K562 (cell line): ENCODE measurements at regions not wholly inside any gene's neighbourhood (a gene's known extent, or its start where the extent isn't known, plus 50 kb on each side); places are given as distances from the start of the nearest gene placed in this dataset.
A peak's percentile ranks its signal among the peaks of the same experiment; 100 is the strongest.

ENCODE experiments used
- ARID2 ChIP-seq: fragments of 450-650 bp; IDR thresholded peaks from 2 replicates; pipeline ENCODE4 v1.6.1; 2017; ENCODE audit warnings: antibody characterized with exemption, mild to moderate bottlenecking
- ILK ChIP-seq: fragments of 450-650 bp; IDR thresholded peaks from 2 replicates; pipeline ENCODE4 v1.6.1; 2016; ENCODE audit warnings: missing genetic modification characterization, low read depth, mild to moderate bottlenecking, missing compliant biosample characterization, moderate library complexity, borderline replicate concordance
- JUND ChIP-seq, 2 experiments: IDR thresholded peaks; 2 replicates in 1 of 2; 3 replicates in 1 of 2; pipeline ENCODE4 v1.6.1; 2011; ENCODE audit warnings: borderline replicate concordance in 2 of 2, low read depth in 2 of 2, low read length in 2 of 2, improper control_type of control experiment in 1 of 2, missing biosample characterization in 1 of 2, missing genetic modification characterization in 1 of 2, missing genetic modification reagents in 1 of 2
- KLF1 ChIP-seq: fragments of 450-650 bp; IDR thresholded peaks from 2 replicates; pipeline ENCODE4 v1.6.1; 2016; ENCODE audit warnings: missing genetic modification characterization, missing compliant biosample characterization
- NELFE ChIP-seq: IDR thresholded peaks from 2 replicates; pipeline ENCODE4 v1.6.1; 2011; ENCODE audit warnings: mild to moderate bottlenecking; ENCODE audit not compliant: insufficient read depth, insufficient read length
- PHF20 ChIP-seq: fragments of 450-650 bp; IDR thresholded peaks from 2 replicates; pipeline ENCODE4 v1.6.1; 2018; ENCODE audit not compliant: partially characterized antibody
- POLR2AphosphoS5 ChIP-seq: IDR thresholded peaks from 2 replicates; pipeline ENCODE4 v1.6.1; 2011; ENCODE audit warnings: mild to moderate bottlenecking, low read depth, low read length, moderate library complexity; ENCODE audit not compliant: control insufficient read depth, insufficient read depth
- SOX6 ChIP-seq: fragments of 450-650 bp; IDR thresholded peaks from 2 replicates; pipeline ENCODE4 v1.6.1; 2014; ENCODE audit warnings: mild to moderate bottlenecking
- U2AF2 ChIP-seq: fragments of 200-400 bp; formaldehyde crosslinking; optimal IDR thresholded peaks from 2 replicates; pipeline ENCODE3; 2017; ENCODE audit warnings: low read depth, mild to moderate bottlenecking, low read length
- ZBTB7A ChIP-seq: IDR thresholded peaks from 2 replicates; pipeline ENCODE4 v1.6.1; 2011; ENCODE audit warnings: low read depth, mild to moderate bottlenecking, low read length, moderate library complexity, borderline replicate concordance; ENCODE audit not compliant: control insufficient read depth
- ZC3H8 ChIP-seq: fragments of 450-650 bp; IDR thresholded peaks from 2 replicates; pipeline ENCODE4 v1.6.1; 2017
- ZNF253 ChIP-seq: fragments of 250-450 bp; sonication (Bioruptor Pico); conservative IDR thresholded peaks from 2 replicates; pipeline ENCODE4 v1.6.1; 2021; ENCODE audit warnings: mild to moderate bottlenecking
- ZNF766 ChIP-seq: fragments of 200-800 bp; sonication (Bioruptor generic); conservative IDR thresholded peaks from 2 replicates; pipeline ENCODE4 v1.6.1; 2016; ENCODE audit warnings: missing genetic modification characterization, missing compliant biosample characterization
- TF ChIP-seq, protein P1 (sequence below): sonication (generic); formaldehyde crosslinking; IDR thresholded peaks from 2 replicates; pipeline ENCODE4 v1.8.0; 2022; ENCODE audit warnings: mild to moderate bottlenecking, missing genetic modification reagents
- TF ChIP-seq, protein P2 (sequence below): fragments of 450-650 bp; IDR thresholded peaks from 2 replicates; pipeline ENCODE4 v1.6.1; 2017; ENCODE audit warnings: antibody characterized with exemption
- TF ChIP-seq, protein P3 (sequence below), 2 experiments: fragments of 150-350 bp in 1 of 2; IDR thresholded peaks; 2 replicates each; pipeline ENCODE4 v1.6.1; 2012 to 2016; ENCODE audit warnings: low read depth in 2 of 2, low read length in 2 of 2, mild to moderate bottlenecking in 1 of 2, moderate library complexity in 1 of 2
- TF ChIP-seq, protein P4 (sequence below): fragments of 250-450 bp; sonication (Bioruptor Pico); IDR thresholded peaks from 2 replicates; pipeline ENCODE4 v1.5.0; 2021; ENCODE audit warnings: mild to moderate bottlenecking, borderline replicate concordance

DNA sequence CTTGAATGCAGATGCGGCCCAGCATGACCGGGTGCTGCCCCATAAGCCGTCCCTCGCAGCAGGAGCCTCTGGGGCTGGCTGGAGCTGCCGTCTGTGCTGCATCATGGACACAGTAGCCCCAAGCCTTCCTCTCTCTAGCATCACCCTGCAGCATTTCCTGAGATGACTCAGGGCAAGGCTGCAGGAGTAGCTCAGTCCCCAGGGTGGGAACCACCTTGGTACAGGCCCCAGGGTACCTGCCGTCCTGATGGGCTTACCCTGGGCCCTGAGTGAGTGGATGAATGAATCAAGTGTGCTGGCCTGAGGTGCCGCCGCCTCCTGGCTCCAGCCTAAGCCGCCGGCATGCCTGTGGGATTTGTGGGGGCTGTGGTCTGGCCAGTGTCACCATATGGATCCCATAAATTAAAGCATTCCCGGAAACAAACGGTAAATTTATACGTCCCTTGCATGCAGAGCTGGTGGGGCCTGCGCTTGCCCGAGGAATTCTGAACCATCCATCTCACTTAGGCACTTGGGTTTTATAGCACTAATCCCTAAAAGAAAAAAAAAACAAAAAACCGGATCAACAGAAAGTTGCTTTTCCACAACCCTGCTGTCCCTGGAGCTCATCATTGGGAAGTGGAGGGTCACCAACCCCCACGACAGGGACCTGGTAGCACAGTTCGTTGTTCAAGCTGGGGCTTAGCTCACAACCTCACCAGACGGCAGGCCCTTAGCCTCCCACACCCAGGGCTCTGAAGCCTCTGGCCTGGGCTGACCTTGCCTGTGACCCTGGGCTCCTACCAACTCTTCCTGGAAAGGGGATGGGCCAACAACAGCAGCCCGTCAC lies 242.6 kb upstream of the CIBAR2 start (continued):
- TF ChIP-seq, protein P1, sequence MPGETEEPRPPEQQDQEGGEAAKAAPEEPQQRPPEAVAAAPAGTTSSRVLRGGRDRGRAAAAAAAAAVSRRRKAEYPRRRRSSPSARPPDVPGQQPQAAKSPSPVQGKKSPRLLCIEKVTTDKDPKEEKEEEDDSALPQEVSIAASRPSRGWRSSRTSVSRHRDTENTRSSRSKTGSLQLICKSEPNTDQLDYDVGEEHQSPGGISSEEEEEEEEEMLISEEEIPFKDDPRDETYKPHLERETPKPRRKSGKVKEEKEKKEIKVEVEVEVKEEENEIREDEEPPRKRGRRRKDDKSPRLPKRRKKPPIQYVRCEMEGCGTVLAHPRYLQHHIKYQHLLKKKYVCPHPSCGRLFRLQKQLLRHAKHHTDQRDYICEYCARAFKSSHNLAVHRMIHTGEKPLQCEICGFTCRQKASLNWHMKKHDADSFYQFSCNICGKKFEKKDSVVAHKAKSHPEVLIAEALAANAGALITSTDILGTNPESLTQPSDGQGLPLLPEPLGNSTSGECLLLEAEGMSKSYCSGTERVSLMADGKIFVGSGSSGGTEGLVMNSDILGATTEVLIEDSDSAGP (CRISPR knock-in tag) = no peak
- TF ChIP-seq NELFE (no peak), SOX6 (peak; percentile 68), ZNF253 (CRISPR knock-in tag) (no peak), ILK (tag) (no peak), ZBTB7A (peak; percentile 72; the same call in 1 of the 2 replicates), ARID2 (no peak), U2AF2 (no peak), KLF1 (no peak), POLR2AphosphoS5 (peak; percentile 45; the same call in 1 of the 2 replicates), ZC3H8 (no peak), PHF20 (no peak), JUND (IDR thresholded peaks at IDR 0.05; ENCODE audit: borderline replicate concordance, low read depth, low read length) (peak; percentile 83), JUND (tag; IDR thresholded peaks at IDR 0.05; ENCODE audit: borderline replicate concordance, low read depth, low read length) (peak; percentile 76; the same call in 1 of the 3 replicates), ZNF766 (CRISPR knock-in tag) (peak; percentile 85; the same call in 1 of the 2 replicates)
- TF ChIP-seq, protein P2, sequence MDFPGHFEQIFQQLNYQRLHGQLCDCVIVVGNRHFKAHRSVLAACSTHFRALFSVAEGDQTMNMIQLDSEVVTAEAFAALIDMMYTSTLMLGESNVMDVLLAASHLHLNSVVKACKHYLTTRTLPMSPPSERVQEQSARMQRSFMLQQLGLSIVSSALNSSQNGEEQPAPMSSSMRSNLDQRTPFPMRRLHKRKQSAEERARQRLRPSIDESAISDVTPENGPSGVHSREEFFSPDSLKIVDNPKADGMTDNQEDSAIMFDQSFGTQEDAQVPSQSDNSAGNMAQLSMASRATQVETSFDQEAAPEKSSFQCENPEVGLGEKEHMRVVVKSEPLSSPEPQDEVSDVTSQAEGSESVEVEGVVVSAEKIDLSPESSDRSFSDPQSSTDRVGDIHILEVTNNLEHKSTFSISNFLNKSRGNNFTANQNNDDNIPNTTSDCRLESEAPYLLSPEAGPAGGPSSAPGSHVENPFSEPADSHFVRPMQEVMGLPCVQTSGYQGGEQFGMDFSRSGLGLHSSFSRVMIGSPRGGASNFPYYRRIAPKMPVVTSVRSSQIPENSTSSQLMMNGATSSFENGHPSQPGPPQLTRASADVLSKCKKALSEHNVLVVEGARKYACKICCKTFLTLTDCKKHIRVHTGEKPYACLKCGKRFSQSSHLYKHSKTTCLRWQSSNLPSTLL = no peak
- TF ChIP-seq, protein P3, sequence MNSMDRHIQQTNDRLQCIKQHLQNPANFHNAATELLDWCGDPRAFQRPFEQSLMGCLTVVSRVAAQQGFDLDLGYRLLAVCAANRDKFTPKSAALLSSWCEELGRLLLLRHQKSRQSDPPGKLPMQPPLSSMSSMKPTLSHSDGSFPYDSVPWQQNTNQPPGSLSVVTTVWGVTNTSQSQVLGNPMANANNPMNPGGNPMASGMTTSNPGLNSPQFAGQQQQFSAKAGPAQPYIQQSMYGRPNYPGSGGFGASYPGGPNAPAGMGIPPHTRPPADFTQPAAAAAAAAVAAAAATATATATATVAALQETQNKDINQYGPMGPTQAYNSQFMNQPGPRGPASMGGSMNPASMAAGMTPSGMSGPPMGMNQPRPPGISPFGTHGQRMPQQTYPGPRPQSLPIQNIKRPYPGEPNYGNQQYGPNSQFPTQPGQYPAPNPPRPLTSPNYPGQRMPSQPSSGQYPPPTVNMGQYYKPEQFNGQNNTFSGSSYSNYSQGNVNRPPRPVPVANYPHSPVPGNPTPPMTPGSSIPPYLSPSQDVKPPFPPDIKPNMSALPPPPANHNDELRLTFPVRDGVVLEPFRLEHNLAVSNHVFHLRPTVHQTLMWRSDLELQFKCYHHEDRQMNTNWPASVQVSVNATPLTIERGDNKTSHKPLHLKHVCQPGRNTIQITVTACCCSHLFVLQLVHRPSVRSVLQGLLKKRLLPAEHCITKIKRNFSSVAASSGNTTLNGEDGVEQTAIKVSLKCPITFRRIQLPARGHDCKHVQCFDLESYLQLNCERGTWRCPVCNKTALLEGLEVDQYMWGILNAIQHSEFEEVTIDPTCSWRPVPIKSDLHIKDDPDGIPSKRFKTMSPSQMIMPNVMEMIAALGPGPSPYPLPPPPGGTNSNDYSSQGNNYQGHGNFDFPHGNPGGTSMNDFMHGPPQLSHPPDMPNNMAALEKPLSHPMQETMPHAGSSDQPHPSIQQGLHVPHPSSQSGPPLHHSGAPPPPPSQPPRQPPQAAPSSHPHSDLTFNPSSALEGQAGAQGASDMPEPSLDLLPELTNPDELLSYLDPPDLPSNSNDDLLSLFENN (IDR thresholded peaks at IDR 0.05; ENCODE audit: low read depth in 2 of 2, low read length in 2 of 2) = peak in 1 of 2 experiments; percentile 58; a peak in 1 of 4 replicates
- TF ChIP-seq, protein P4, sequence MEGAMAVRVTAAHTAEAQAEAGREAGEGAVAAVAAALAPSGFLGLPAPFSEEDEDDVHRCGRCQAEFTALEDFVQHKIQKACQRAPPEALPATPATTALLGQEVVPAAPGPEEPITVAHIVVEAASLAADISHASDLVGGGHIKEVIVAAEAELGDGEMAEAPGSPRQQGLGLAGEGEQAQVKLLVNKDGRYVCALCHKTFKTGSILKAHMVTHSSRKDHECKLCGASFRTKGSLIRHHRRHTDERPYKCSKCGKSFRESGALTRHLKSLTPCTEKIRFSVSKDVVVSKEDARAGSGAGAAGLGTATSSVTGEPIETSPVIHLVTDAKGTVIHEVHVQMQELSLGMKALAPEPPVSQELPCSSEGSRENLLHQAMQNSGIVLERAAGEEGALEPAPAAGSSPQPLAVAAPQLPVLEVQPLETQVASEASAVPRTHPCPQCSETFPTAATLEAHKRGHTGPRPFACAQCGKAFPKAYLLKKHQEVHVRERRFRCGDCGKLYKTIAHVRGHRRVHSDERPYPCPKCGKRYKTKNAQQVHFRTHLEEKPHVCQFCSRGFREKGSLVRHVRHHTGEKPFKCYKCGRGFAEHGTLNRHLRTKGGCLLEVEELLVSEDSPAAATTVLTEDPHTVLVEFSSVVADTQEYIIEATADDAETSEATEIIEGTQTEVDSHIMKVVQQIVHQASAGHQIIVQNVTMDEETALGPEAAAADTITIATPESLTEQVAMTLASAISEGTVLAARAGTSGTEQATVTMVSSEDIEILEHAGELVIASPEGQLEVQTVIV = no peak
